Suprapubic skin (tissue), 3 donors: ENCODE measurements at regions not wholly inside any gene's neighbourhood (a gene's known extent, or its start where the extent isn't known, plus 50 kb on each side); places are given as distances from the start of the nearest gene placed in this dataset.

Experiments used
- CTCF ChIP-seq, 2 donors: fragments of 200-600 bp in 1 of 2; fragments of 450-650 bp in 1 of 2; sonication (generic) in 1 of 2; IDR thresholded peaks; one replicate each; pipeline ENCODE4 v1.5.1; 2016 to 2019; ENCODE audit warnings: antibody characterized with exemption in 2 of 2, mild to moderate bottlenecking in 1 of 2, moderate library complexity in 1 of 2
- EP300 ChIP-seq: sonication (generic); formaldehyde crosslinking; IDR thresholded peaks from one replicate; pipeline ENCODE4 v1.6.1; 2017; ENCODE audit warnings: antibody characterized with exemption
- POLR2A ChIP-seq, 2 donors: fragments of 450-650 bp; IDR thresholded peaks; one replicate each; pipeline ENCODE4 v1.6.1; 2017; ENCODE audit warnings: antibody characterized with exemption in 2 of 2, mild to moderate bottlenecking in 2 of 2, moderate library complexity in 2 of 2

- TF ChIP-seq CTCF (IDR thresholded peaks at IDR 0.05), result no peak
- TF ChIP-seq POLR2A (IDR thresholded peaks at IDR 0.05), result no peak
- TF ChIP-seq EP300, result no peak
Measured at GRCh38 chr1:168924976-168925375, 181.5 kb upstream of the ATP1B1 start.
